HT-29 (cell line): ENCODE measurements at regions not wholly inside any gene's neighbourhood (a gene's known extent, or its start where the extent isn't known, plus 50 kb on each side); places are given as distances from the start of the nearest gene placed in this dataset.

ENCODE experiments used
- DNase-seq: peaks from one replicate; pipeline ENCODE4 v3.0.0-alpha.2; 2015; ENCODE audit warnings: low spot score

DNA sequence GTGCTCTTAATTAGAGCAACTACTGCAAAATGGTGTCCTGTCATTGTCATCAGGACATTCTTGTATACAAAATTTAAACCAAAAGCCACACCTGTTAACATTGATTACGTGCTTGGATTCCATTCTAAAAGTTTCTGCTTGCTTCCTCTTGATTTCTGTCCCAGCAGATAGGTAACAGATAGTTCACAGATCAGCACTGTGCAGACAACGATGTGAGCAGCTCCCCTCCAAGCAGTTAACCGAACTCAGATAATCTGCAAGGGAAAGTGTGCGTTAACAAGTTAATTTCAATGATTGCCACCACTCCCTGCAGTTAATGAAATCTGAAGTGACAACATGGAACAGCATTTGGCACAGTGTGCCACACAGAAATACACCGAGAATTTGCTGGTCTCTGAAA, 54.4 kb upstream of the RELL1 start:
- no peak for DNase-seq

DNA sequence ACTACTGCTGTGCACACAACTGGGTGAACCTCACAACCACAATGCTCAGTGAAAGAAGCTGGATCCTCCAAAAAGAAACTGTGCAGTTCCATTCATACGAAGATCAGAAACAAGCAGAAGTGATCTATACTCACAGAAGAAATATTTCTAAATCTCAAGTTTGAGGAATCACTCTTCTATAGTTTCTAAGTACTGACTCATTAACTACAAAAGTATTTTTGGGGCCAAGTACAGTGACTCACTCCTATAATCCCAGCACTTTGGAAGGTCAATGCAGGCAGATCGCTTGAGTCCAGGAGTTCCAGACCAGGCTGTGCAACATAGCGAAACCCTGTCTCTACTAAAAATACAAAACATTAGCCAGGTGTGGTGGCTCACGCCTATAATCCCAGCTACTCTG, 51.3 kb upstream of the RELL1 start:
- DNase-seq: no peak
